ENCODE measurements at regions not wholly inside any gene's neighbourhood (a gene's known extent, or its start where the extent isn't known, plus 50 kb on each side); places are given as distances from the start of the nearest gene placed in this dataset.
"Not testable (repeated sequence)": the region's sequence is repeated elsewhere in the genome, so short reads cannot be mapped to it uniquely, and the experiment has no call there.

- no peak overlapping the region; the same call in 1 of the 2 replicates for H3K27ac ChIP-seq
- ChIA-PET POLR2A (ENCODE audit: low non-redundant PET) (interaction anchor here (0.6 kb wide), 1 partner anchor 136 kb away, joined by 3 read pairs; no protein-coding TSS in a partner anchor), CTCF (interaction anchor here (0.6 to 0.7 kb wide), 2 partner anchors 9 to 263 kb away, joined by 3 to 7 read pairs; no protein-coding TSS in a partner anchor)
- TF ChIP-seq CTCF (conservative IDR thresholded peaks at IDR 0.05; ENCODE audit: low read depth) = no peak
- peak; percentile 63 for DNase-seq (ENCODE audit: low spot score)
Observed at GRCh38 chr12:75684678-75685616, 173.5 kb upstream of the KRR1 start.

- DNase-seq (ENCODE audit: low spot score) = not testable (repeated sequence)
- peak overlapping the region; percentile 71; the same call in 1 of the 2 replicates for H3K27ac ChIP-seq
- ChIA-PET POLR2A (ENCODE audit: low non-redundant PET) (interaction anchor here (0.6 kb wide), 1 partner anchor 137 kb away, joined by 3 read pairs; no protein-coding TSS in a partner anchor), CTCF (interaction anchor here (0.6 kb wide), 1 partner anchor 25 kb away, joined by 3 read pairs; no protein-coding TSS in a partner anchor)
Observed at GRCh38 chr12:75683995-75684586, 172.7 kb upstream of the KRR1 start.

GRCh38 chr12:75683220-75683619, 171.8 kb upstream of the KRR1 start:
- DNase-seq (ENCODE audit: low spot score) = no peak
- no peak overlapping the region for H3K27ac ChIP-seq
- ChIA-PET POLR2A (ENCODE audit: low non-redundant PET) (no interaction called here), CTCF (no interaction called here)
- TF ChIP-seq CTCF (conservative IDR thresholded peaks at IDR 0.05; ENCODE audit: low read depth) = no peak

GRCh38 chr12:75677522-75677921, 166.1 kb upstream of the KRR1 start:
- POLR2A ChIA-PET (ENCODE audit: low non-redundant PET) = no interaction called here
- no peak overlapping the region for H3K27ac ChIP-seq
- CTCF ChIA-PET = interaction anchor here (0.6 kb wide), 1 partner anchor 250 kb away, joined by 3 read pairs; no protein-coding TSS in a partner anchor
- no peak for TF ChIP-seq CTCF (conservative IDR thresholded peaks at IDR 0.05; ENCODE audit: low read depth)
- DNase-seq (ENCODE audit: low spot score) = no peak

GRCh38 chr12:75674393-75674792, 163.0 kb upstream of the KRR1 start:
- TF ChIP-seq CTCF (conservative IDR thresholded peaks at IDR 0.05; ENCODE audit: low read depth) = no peak
- no peak for DNase-seq (ENCODE audit: low spot score)
- CTCF ChIA-PET = interaction anchor here (0.6 kb wide), 1 partner anchor 142 kb away, joined by 4 read pairs; no protein-coding TSS in a partner anchor
- no peak overlapping the region for H3K27ac ChIP-seq
- POLR2A ChIA-PET (ENCODE audit: low non-redundant PET) = no interaction called here

GRCh38 chr12:75672200-75672599, 160.8 kb upstream of the KRR1 start:
- ChIA-PET POLR2A (ENCODE audit: low non-redundant PET) (no interaction called here), CTCF (no interaction called here)
- no peak for DNase-seq (ENCODE audit: low spot score)
- H3K27ac ChIP-seq = no peak overlapping the region
- no peak for TF ChIP-seq CTCF (conservative IDR thresholded peaks at IDR 0.05; ENCODE audit: low read depth)

Measured in RWPE1 (cell line).